GM19240 (cell line): ENCODE measurements at regions not wholly inside any gene's neighbourhood (a gene's known extent, or its start where the extent isn't known, plus 50 kb on each side); places are given as distances from the start of the nearest gene placed in this dataset.

Experiments
- DNase-seq: peaks from one replicate; pipeline ENCODE4 v3.0.0; 2011; ENCODE audit warnings: low spot score; ENCODE audit not compliant: insufficient read length

- DNase-seq: peak; percentile 67
These were observed 229.7 kb upstream of the TBL1XR1 start for GRCh38 chr3:177426878-177427495.

GRCh38 chr3:177427540-177427939 is 230.3 kb upstream of the TBL1XR1 start:
- no peak for DNase-seq

- no peak for DNase-seq
These were observed 231.8 kb upstream of the TBL1XR1 start for GRCh38 chr3:177429079-177429478.

- no peak for DNase-seq
These were observed 232.5 kb upstream of the TBL1XR1 start for GRCh38 chr3:177429771-177430170.

- no peak for DNase-seq
These were observed 233.4 kb upstream of the TBL1XR1 start for GRCh38 chr3:177430653-177431052.

- DNase-seq: no peak
These were observed 234.4 kb upstream of the TBL1XR1 start for GRCh38 chr3:177431525-177432176.

GRCh38 chr3:177435301-177435700 is 238.0 kb upstream of the TBL1XR1 start:
- no peak for DNase-seq

GRCh38 chr3:177437513-177438337 is 240.4 kb upstream of the TBL1XR1 start:
- DNase-seq: no peak

- no peak for DNase-seq
These were observed 241.4 kb upstream of the TBL1XR1 start for GRCh38 chr3:177438596-177439220.

- DNase-seq: no peak
These were observed 242.5 kb upstream of the TBL1XR1 start for GRCh38 chr3:177439694-177440269.

- DNase-seq: no peak
These were observed 243.3 kb upstream of the TBL1XR1 start for GRCh38 chr3:177440456-177441104.

GRCh38 chr3:177441276-177441812 is 244.1 kb upstream of the TBL1XR1 start:
- no peak for DNase-seq

GRCh38 chr3:177441813-177442646 is 244.7 kb upstream of the TBL1XR1 start:
- peak; percentile 38 for DNase-seq

- no peak for DNase-seq
These were observed 246.2 kb upstream of the TBL1XR1 start for GRCh38 chr3:177443469-177443868.

GRCh38 chr3:177444696-177445095 is 247.4 kb upstream of the TBL1XR1 start:
- no peak for DNase-seq

GRCh38 chr3:177445549-177445948 is 248.3 kb upstream of the TBL1XR1 start:
- no peak for DNase-seq

GRCh38 chr3:177446165-177446601 is 248.9 kb upstream of the TBL1XR1 start:
- no peak for DNase-seq

GRCh38 chr3:177447938-177448337 is 250.7 kb upstream of the TBL1XR1 start:
- DNase-seq: no peak

- no peak for DNase-seq
These were observed 251.7 kb upstream of the TBL1XR1 start for GRCh38 chr3:177448987-177449359.
